NCI-H460 (cell line): ENCODE measurements at regions not wholly inside any gene's neighbourhood (a gene's known extent, or its start where the extent isn't known, plus 50 kb on each side); places are given as distances from the start of the nearest gene placed in this dataset.
"Not testable (repeated sequence)": the region's sequence is repeated elsewhere in the genome, so short reads cannot be mapped to it uniquely, and the experiment has no call there.

Experiments
- DNase-seq: peaks from one replicate; pipeline ENCODE4 v3.0.0-alpha.2; 2016; ENCODE audit warnings: low read depth; ENCODE audit errors: extremely low read depth

DNA sequence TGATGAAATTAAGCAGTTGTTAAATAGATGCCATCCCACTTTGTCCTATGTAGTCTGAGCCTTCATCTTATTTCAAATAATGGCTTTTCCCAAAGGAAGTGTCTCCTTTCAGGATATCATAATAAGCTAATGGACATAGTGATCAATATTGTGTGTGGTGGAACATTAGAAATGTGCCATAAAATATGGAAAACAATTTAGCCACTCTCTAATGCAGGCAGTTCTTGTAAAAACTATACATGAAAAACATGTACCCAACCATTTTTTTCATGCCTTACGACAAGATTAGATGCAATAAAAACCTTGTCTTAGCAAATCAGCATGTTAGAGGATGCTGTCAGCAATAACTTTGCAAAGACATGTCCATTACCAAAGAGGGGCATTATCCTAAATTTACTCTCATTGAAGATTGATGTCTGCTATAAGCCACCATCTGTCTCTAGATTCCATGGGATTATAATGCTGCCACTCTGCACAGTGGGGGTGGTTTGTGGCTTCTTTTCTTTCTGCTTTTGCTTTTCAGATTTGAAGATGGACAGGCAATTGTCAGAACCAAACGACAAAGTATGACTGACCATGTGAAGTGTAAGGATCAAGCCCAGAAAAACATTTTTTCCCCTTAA, 724.0 kb upstream of the ZNF608 start:
- DNase-seq, result no peak

DNA sequence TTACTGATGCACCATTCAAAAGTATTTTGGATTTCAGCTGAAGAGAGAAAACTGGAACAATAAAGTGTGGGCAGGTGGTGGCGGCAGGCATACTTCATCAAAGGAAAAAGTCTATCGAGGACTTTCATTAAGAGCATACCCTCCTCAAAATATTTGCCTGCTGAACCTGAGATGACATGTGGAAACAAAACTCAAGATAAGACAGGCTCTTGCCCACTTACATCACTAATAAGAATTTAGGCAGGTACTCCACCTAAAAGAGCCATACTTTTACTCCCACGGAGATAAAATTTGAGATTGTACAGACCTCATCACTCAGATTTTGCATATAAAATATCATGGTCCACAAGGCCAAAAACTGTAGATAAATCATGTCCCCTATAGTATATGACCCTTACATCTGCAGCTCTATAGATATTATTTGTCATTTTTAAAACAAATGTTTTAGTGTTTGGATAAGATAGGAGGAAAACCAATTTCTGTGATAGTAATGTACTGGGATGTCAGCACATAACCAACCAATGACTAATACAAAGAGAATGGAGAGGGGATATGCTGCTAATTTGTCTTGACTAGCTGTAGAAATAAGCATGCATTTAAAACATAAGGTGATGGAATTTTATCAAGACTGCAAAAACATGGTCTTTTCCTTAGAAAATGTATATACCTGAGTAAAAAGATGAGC, 730.6 kb upstream of the ZNF608 start:
- DNase-seq, result no peak

DNA sequence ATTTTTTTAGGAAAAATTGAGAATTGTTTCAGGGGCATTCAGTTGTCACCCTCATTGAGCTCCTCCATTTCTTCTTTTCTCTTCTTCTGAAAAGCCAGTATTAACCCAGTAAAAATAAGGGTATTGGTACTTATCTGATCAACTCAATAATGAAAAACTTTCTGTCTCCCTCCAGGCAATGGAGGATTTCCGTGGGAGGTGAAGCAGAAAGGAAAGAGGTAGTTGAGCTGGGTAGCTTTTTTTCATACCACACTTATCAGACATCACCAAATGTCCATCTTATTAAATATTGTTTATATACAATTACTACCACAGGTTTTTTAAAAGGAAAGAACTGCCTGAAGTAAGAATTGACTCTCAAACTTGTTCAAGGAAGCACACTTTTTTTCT, 731.1 kb upstream of the ZNF608 start:
- DNase-seq, result no peak

DNA sequence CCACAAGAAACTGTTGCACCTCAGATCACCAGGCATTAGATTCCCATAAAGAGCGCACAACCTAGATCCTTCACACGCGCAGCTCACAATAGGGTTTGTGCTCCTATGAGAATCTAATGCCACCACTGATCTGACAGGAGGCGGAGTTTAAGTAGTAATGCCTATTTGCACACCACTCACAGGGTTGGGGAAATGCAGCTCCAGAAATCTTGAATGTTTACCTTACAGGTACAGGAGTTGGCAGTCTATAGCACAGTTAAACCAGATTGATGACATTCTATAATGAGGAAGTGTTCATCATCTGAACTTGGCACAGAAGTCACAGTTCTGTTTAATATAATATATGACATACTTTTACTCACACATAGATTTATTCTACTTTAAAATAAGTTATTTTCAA, 732.2 kb upstream of the ZNF608 start:
- DNase-seq, result no peak

DNA sequence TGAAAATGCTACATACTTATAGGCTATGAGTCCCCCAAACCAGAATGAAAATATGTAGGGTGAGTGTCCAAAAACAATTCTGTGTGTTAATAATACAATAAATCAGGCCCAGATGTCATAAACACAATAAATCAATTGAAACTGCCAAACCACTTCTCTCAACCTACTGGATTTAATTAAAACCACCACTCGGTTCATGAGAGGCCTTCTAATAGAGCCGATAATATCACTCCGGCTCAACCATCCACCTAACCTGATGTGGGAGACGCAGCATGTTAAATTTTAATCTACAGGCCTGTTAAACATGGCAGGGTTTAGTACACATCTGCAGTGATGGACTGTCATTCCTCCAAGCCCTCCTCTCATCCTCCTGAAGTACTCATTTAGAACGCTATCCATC, 734.5 kb upstream of the ZNF608 start:
- no peak for DNase-seq

DNA sequence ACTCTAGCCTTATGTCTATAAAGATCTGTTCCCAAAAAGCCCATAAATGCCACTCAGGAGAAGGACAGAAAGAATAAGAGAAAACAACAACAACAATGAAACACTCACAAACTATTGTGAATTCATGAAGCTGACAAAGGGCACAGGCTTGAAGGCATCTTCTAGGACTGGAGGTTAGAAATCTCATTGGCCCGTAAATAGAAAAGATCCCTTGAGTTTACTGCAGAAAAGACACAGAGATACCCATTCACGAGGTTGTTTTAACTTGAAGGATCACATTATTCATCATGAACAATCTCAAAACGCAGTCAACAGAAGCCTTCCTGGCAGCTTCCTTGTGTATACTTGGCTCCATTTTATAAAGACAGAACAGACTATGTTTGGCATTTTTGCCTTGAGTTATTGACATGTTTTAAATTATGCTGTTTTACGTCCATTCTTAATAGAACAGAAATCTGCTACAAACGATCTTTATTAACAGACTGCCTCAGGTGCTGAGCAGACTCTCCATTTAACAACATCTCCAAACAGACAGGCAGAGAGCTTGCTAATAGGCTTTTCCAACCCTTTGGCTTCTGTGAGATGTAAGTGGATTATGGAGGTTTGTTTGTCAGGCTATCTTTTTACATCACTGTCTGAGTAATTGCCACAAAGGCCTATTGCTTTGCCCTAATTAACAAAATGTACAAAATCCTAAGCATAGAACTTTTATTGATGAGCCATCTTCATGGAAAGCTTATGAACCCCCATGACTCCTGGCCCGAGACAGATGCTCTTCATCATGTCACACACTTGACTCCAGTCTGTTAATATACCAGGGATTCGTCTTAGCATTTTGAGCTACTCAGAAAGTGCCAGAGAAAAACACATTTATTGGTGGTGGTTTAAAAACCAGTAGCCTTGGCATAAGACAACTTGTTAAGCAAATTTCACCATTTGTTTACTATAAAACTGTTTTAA, 735.3 kb upstream of the ZNF608 start:
- no peak for DNase-seq

DNA sequence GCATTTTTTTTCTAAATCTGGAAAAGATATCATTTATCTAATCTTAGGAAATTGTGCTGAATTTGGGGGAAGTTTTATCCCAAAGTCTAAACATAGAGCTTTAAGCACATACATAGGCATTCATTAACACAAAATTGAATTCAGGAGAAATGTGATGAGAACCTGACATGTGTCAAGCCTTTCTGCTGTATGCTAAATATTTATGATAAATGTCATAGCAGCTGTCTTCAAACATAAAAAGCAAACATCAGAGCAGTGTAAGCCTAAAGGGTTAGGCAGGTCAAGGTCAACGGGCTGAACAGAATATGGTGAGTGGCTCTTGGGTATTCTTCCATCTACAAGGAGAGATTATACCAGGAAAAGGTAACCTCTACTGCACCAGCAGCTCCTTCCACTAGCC, 737.2 kb upstream of the ZNF608 start:
- DNase-seq, result no peak

DNA sequence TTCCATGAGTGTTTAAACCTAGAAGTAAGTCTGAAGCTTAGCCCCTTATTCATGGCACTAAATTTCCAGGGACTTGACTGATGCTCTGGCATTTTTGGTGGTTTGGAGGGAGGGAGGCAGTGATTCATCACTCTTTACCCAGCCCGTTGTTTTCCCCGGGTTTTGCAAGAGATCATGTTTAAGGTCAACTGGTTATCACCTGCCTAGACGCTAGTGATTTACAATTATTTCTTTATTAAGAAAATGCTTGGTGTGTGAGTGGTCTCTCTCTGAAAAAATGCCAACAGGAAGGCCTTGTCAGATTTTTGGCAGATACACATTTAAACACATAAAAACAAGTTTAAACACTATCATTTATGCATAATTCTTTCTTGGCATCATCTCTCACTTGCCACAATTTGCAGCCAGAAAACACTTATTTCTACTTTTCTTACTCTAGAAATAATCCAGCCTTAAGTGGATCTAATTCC, 737.9 kb upstream of the ZNF608 start:
- no peak for DNase-seq

DNA sequence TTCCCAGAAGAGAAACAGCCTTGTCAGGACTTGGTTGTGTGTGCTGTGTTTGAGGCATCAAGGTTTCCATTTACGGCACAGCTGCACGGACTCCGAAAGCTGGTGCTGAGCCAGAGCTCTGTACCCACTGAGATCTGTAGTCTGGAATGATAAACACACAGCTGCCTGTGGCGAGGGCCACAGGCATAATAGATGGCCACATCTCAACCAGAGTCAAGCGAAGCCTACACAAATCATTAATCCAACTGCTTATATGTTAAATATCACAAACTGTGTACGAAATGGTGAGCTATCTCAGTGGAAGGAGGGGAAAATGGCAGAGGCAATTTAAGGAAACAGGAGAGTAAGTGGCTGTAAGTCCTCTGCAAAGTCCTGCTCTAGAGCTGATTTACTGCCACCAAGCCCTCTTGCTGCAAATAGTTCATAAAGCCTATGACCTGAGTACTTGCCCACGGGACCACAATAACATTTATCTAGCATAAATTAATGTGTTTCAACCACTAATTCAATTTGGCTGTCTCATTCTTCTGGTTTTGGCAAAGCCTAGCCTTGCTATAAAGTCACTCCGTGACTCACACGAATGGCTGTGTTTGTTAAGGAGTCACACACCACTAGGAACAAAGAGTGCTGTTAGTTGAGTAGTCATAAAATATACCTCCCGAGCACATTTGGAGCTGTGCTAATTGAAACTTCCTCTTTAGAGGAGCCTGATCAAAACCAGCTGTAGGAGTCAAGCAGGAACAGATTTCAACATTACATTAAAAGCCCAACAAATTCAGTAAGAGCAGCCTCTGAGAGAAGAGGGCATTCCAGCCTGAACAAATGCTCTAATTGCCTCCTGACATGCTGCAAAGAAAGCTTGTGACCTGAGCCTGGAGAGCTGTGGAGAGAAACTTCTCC, 738.6 kb upstream of the ZNF608 start:
- DNase-seq, result peak; percentile 59

DNA sequence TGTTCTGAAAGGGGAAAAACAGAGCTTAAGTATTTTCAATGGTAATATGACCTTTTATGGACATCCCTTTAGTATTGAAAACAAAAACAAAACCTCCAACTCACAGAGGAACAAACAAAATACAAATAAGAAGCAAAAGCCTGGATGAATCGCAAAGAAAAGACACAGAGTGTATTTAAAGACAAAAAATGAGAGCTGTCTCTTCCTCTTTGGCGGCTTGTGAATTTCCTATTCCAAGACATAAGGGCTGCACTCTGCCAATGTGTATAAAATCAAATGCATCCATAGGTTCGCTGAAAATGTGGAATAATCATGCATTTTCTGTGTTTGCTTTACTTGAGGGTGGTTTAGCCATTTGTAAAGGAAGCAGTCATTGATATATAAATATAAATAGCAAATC, 739.3 kb upstream of the ZNF608 start:
- no peak for DNase-seq

DNA sequence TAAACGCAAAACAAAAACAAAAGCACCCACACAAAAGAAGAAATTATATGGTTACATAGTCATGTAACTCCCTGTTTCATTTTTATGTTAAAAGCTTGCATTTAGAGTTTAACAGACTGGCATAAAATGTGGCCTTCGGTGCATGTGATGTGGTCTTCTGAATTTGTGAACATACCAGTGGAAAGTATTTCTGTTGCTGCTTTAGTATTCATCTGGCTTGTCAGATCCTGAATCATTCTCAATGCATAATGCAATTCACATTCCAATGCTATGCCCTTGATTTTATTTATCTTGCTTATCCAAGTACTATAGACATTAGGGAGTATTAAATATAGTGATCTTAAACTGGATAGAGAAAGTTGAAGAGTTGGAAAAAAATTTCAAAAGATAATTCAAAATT, 740.2 kb upstream of the ZNF608 start:
- DNase-seq, result no peak

DNA sequence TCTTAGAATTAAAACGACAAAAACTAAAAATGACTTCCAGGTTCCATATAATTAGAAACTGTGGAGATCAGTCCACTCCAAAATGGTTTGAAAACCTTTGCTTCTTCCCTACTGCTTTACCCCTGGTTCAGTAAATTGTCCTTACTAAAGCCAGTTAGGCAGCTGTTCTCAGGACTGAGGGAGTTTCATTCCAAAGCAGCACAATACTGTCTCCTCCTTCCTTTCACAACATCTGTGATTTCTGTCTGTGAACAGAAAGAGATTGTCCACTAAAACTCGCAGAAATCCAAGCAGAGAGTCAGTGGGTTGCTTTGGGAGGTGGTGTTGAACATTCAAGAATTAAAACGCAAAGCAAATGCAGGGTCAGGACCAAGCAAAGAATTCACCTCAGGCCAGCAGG, 740.8 kb upstream of the ZNF608 start:
- DNase-seq, result no peak

DNA sequence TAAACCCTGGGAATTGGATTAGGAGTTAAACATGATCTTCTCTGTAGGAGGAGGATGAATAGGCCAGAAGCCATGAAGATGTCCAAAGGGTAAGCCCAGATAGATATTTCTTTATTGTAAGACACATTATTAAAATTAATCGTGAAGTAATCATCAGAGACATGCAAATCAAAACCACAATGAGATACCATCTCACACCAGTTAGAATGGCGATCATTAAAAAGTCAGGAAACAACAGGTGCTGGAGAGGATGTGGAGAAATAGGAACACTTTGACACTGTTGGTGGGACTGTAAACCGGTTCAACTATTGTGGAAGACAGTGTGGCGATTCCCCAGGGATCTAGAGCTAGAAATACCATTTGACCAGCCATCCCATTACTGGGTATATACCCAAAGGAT, 741.2 kb upstream of the ZNF608 start:
- DNase-seq, result not testable (repeated sequence)

DNA sequence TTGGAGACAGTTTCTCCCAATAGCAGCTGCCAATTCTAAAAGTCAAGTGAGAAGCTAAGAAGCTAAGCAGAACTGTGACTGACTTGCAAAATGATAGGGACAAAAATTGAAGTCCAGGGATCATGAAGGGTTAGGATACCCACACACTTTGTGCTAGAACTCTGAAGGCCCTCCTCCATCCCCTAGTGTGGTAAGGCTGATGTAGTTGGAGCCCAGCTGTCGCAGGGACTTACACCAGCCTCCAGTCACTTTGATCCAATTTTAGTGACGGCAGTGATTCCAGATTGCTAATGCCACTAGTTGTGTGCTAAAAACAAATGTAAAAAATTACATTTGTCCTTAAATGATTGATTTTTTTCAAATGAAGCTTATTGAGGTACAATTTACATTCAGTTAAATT, 742.7 kb upstream of the ZNF608 start:
- no peak for DNase-seq

DNA sequence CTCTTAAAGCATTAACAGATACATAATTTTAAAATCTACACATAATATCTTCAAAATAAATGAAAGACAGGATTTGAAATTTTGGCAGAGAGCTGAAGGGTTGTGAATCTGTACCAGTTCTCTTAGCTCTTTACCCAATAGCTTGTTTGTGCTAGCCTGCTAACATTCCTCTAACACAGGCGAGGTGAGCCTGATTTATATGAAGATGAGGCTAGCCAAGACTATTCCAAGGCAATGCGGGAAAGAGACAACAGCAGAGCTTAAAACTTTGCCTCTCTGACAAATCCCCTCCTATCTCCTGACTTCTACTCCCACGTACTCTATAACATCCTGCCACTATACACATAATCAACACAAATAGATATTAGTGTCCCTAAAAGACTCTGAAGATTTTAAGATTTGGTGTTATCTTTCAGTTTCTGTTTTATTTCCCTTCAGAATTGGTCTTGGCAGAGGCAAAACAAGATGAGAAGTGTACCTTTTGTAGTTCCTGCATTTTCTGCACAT, 745.6 kb upstream of the ZNF608 start:
- DNase-seq, result no peak

DNA sequence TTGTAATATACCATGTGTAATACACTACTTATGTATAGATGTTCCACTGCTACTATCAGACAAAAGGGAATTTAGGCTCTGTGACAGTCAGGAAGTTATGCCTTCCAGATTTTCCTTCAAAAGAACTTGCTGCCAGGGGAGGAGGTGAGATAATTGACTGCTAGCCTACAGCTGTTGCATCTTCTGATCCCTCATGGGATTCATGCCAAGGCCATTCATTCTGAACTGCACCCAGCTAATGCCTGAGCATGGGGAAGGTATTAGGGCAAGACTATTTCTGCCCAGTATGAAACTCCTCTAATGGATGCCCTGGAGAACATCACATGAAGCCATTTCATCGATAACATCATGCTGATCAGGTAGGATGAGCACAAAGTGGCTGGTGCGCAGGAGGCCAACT, 746.5 kb upstream of the ZNF608 start:
- DNase-seq, result no peak

DNA sequence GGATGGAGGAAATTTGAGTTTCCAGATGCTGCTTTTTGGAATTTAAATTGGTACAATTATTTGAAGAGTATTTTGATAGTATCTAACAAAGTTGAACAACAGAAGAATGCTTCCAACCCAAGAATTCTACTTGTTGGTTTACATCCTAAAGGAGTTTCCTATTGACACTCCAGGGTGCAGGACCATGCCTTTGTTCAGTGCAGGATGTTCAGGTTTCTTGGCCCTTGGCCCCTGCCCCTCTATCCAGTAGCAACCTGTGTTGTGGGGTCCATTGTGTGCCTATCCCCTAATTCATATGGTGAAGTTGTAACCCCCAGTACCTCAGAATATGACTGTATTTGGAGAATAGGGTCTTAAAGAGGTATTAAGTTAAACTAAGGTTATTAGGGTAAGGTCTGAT, 750.0 kb upstream of the ZNF608 start:
- no peak for DNase-seq

DNA sequence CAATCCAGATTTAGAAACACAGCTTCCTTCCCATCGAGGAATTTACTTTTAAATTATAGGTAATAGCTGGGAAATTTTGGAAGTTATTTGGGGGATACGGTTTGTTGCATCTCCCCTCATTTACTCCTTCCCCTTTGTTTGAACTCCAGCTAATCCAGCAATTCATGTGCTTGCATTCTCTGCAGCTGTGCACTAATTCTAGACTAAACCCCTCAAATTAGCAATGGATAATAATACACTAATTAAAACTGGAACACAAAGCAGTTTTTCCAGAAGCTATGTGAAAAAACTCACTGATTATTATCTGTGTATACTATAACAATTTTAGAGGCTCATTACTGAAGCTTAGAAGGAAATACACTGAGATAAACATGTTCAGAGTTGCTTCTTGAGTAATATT, 751.2 kb upstream of the ZNF608 start:
- no peak for DNase-seq

DNA sequence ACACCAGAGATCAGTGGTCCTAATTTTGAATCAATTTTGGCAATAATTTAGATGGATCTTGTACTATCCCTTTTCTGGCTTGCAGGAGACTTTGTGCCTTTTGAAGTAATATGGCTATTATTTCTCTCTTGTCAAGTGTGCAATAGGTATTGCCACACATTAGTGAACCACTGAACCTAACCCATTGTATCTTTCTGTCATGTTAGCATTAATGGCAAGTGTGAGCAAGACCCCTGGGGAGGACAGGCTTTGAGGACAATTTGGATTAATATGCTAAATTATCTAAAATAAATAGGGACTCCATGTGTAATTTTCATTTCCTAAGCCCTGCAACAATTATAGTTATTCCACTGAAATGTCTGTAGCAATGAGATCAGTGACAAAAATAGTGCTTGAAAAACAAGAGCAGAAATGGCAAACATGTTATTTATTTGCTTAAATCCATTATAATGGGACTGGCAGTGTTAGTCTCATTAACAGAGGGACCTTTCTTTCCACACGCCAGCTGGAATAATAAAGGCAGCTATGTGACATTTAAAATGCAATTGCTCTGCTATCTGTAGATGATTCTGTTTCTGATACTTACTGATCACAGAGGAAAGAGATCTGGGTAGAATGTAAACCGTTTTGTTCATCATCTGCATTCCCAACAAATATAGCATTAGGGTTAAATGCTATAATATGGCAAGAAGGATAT, 753.3 kb upstream of the ZNF608 start:
- DNase-seq, result no peak

DNA sequence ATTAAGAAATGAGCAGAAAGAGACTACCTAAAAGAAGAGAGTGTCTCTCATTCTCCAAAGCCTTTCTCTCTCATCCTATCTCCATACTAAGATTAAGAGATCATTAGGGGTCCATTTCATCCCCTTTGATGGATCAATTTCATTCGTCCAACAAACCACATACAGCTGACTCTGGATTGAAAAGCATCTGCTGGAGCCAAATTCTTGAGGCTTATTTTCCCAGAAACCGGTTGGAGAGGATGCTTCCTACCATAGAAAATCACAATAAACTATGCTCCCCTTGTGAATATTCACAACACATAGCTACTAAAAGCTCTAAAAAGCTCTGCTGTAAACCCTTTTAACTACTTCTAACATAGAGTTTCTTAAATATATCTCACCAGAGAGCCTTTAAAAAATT, 755.0 kb upstream of the ZNF608 start:
- no peak for DNase-seq
